Upper lobe of left lung (tissue), 6 donors: ENCODE measurements at regions not wholly inside any gene's neighbourhood (a gene's known extent, or its start where the extent isn't known, plus 50 kb on each side); places are given as distances from the start of the nearest gene placed in this dataset.
"Not testable (repeated sequence)": the region's sequence is repeated elsewhere in the genome, so short reads cannot be mapped to it uniquely, and the experiment has no call there.

Experiments used
- ATAC-seq, 2 donors: fragments of 200-7000 bp; cut with Tn5 transposase; one replicate each; pipeline ENCODE4 v1.9.1; 2022; ENCODE audit warnings: mild to moderate bottlenecking in 2 of 2, moderate library complexity in 2 of 2; ENCODE audit not compliant: low FRiP score in 2 of 2
- DNase-seq, 2 donors: peaks; one replicate each; pipeline ENCODE4 v3.0.0-alpha.2; 2019 to 2020
- H3K27ac ChIP-seq, 4 donors: fragments of 200-600 bp; sonication (generic); one replicate each; pipeline ENCODE4 v1.5.1; 2016 to 2019
- H3K27me3 ChIP-seq, 4 donors: fragments of 200-600 bp; sonication (generic); one replicate each; pipeline ENCODE4 v1.5.1; 2017 to 2019
- H3K36me3 ChIP-seq, 4 donors: fragments of 200-600 bp; sonication (generic); one replicate each; pipeline ENCODE4 v1.5.1; 2016 to 2019
- H3K4me1 ChIP-seq, 4 donors: fragments of 200-600 bp; sonication (generic); one replicate each; pipeline ENCODE4 v1.5.1; 2018 to 2019
- H3K4me3 ChIP-seq, 4 donors: fragments of 200-600 bp; sonication (generic); one replicate each; pipeline ENCODE4 v1.5.1; 2017 to 2019; ENCODE audit warnings: mild to moderate bottlenecking in 2 of 4, moderate library complexity in 1 of 4
- H3K9me3 ChIP-seq, 4 donors: fragments of 200-600 bp; sonication (generic); one replicate each; pipeline ENCODE4 v1.5.1; 2018 to 2019
- EP300 ChIP-seq, 4 donors: sonication (generic); formaldehyde crosslinking; IDR thresholded peaks; one replicate each; pipeline ENCODE4 v1.5.1; 2017; ENCODE audit warnings: antibody characterized with exemption in 4 of 4, control low read depth in 2 of 4
- POLR2A ChIP-seq, 4 donors: fragments of 450-650 bp; IDR thresholded peaks; one replicate each; pipeline ENCODE4 v1.5.1; 2016 to 2017; ENCODE audit warnings: antibody characterized with exemption in 4 of 4, mild to moderate bottlenecking in 2 of 4
- POLR2AphosphoS5 ChIP-seq, 2 donors: sonication (generic); formaldehyde crosslinking; IDR thresholded peaks; one replicate each; pipeline ENCODE4 v1.5.1; 2017; ENCODE audit warnings: antibody characterized with exemption in 2 of 2
- WGBS, 2 donors: methylation state at CpG; one replicate each; pipeline ENCODE4 v1.1.5; 2017 to 2018; 5-methylcytosine and 5-hydroxymethylcytosine counted together
- TF ChIP-seq, protein P1 (sequence below), 6 experiments: fragments of 450-650 bp in 4 of 6; fragments of 200-600 bp in 2 of 6; sonication (generic) in 2 of 6; IDR thresholded peaks; one replicate each; pipeline ENCODE4 v1.5.1; 2016 to 2019; ENCODE audit warnings: antibody characterized with exemption in 6 of 6
- donor health status: DM: no; HTN: no; CAD: no; lungs with moderate emphysema.
- donor health status: DM: no; HTN: yes; CAD: no; lungs with severe emphysema.

DNA sequence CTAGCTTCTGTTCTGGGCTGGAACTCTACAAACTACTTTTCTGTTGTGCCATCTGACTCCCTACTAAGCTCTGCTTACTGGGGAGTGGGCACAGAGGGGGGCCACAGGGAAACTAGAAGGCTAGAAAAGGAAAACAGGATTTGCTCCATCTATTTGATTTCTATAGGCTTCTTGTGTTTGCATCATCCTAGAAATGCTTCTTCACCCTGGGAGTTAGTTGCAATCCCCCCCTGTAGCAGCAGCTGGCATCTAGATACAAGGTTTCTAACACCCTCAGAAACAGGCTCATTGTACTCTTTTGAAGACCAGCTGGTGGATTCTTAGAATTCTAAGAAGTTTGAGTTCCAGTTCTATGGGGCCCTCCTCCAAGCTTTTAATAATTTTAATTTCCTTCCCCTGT is 213.4 kb downstream of the TMA16 start:
- TF ChIP-seq, protein P1, sequence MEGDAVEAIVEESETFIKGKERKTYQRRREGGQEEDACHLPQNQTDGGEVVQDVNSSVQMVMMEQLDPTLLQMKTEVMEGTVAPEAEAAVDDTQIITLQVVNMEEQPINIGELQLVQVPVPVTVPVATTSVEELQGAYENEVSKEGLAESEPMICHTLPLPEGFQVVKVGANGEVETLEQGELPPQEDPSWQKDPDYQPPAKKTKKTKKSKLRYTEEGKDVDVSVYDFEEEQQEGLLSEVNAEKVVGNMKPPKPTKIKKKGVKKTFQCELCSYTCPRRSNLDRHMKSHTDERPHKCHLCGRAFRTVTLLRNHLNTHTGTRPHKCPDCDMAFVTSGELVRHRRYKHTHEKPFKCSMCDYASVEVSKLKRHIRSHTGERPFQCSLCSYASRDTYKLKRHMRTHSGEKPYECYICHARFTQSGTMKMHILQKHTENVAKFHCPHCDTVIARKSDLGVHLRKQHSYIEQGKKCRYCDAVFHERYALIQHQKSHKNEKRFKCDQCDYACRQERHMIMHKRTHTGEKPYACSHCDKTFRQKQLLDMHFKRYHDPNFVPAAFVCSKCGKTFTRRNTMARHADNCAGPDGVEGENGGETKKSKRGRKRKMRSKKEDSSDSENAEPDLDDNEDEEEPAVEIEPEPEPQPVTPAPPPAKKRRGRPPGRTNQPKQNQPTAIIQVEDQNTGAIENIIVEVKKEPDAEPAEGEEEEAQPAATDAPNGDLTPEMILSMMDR (IDR thresholded peaks at IDR 0.05), result no peak
- TF ChIP-seq POLR2A (IDR thresholded peaks at IDR 0.05) (no peak), EP300 (IDR thresholded peaks at IDR 0.05) (no peak), POLR2AphosphoS5 (IDR thresholded peaks at IDR 0.05) (no peak)
- ATAC-seq (no peak), DNase-seq (no peak)
- Histone ChIP-seq H3K4me1 (no peaks in the 10 kb centered on the region), H3K9me3 (no peaks in the 10 kb centered on the region), H3K27me3 (no peaks in the 10 kb centered on the region), H3K4me3 (no peak overlapping the region), H3K36me3 (no peaks in the 10 kb centered on the region), H3K27ac (no peak overlapping the region)

DNA sequence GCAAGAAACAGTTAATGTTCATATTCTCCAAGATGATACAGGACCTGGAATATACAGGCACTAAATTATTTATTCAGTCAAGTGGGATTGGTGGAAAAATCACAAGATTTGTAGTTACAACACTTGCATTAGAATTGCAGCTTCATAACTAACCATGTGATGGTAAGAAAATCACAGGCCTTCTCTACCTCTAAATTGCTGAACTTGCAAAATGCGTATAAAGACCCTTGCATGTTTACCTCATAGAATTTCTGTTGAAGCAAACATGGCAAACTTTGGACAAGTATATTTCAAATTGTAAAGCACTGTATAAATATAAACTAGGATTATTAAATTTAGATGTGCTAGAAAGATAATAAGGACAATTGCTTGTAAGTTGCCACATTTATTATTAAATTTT is 215.1 kb downstream of the TMA16 start:
- DNase-seq (no peak), ATAC-seq (no peak)
- WGBS, 2 donors, result 88 to 92% methylated on average over 1 of the region's 1 CpG
- TF ChIP-seq POLR2A (IDR thresholded peaks at IDR 0.05) (no peak), EP300 (IDR thresholded peaks at IDR 0.05) (no peak), POLR2AphosphoS5 (IDR thresholded peaks at IDR 0.05) (no peak)
- TF ChIP-seq, protein P1 (IDR thresholded peaks at IDR 0.05), result no peak
- Histone ChIP-seq H3K9me3 (no peaks in the 10 kb centered on the region), H3K4me1 (no peaks in the 10 kb centered on the region), H3K36me3 (no peaks in the 10 kb centered on the region), H3K27ac (no peak overlapping the region), H3K27me3 (no peaks in the 10 kb centered on the region), H3K4me3 (no peak overlapping the region)

DNA sequence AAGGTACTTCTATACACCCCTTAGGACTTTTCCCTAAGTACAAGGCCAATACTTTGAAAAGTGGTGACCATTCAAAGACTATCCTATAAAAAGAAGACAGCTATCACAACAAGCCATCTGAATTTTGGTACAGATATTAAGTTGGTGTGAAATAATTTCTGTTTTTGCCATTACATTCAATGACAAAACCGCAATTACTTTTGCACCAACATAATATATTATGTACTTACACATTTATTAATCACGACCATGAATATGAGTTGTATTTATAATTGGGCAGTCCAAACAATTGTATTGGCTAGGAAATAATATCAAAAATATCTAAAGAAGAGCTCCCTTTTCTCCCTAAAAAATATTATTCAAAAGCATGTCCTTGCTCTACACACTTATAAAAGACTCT is 215.7 kb downstream of the TMA16 start:
- ATAC-seq, result no peak
- H3K27me3 ChIP-seq, result no peaks in the 10 kb centered on the region
- 81 to 88% methylated on average over 2 of the region's 2 CpGs for WGBS, 2 donors
- no peaks in the 10 kb centered on the region for H3K9me3 ChIP-seq
- no peaks in the 10 kb centered on the region for H3K36me3 ChIP-seq
- H3K4me1 ChIP-seq, result no peaks in the 10 kb centered on the region
- no peak for DNase-seq
- TF ChIP-seq POLR2A (IDR thresholded peaks at IDR 0.05) (no peak), POLR2AphosphoS5 (IDR thresholded peaks at IDR 0.05) (no peak), EP300 (IDR thresholded peaks at IDR 0.05) (no peak)
- TF ChIP-seq, protein P1 (IDR thresholded peaks at IDR 0.05), result no peak
- H3K4me3 ChIP-seq, result no peak overlapping the region
- H3K27ac ChIP-seq, result no peak overlapping the region

DNA sequence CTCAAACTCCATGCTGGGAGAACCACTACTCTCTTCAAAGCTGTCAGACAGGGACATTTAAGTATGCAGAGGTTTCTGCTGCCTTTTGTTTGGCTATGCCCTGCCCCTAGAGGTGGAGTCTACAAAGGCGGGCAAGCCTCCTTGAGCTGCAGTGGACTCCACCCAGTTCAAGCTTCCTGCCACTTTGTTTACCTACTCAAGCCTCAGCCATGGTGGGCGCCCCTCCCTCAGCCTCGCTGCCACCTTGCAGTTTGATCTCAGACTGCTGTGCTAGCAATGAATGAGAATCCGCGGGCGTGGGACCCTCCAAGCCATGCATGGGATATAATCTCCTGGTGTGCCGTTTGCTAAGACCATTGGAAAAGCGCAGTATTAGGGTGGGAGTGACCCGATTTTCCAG is 230.0 kb downstream of the TMA16 start:
- not testable (repeated sequence) for H3K4me3 ChIP-seq, H3K27me3 ChIP-seq, H3K27ac ChIP-seq, H3K4me1 ChIP-seq, H3K9me3 ChIP-seq, DNase-seq, H3K36me3 ChIP-seq, ATAC-seq
- 93 to 98% methylated on average over 6 to 9 of the region's 9 CpGs for WGBS, 2 donors

DNA sequence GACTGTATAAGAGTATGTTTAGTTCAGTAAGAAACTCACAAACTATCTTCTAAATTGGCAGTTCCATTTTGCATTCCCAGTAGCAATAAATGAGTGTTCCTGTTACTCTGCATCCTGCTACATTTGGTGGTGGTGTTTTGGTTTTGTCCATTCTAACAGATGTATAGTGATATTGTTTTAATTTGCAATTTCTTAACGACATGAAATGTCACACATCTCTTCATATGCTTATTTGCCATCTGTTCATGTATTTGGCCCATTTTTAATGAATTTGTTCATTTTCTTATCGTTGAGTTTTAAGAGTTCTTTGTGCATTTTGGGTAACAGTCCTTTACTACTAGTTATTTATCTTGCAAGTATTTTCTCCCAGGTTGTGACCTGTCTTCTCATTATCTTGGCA is 232.2 kb downstream of the TMA16 start:
- H3K27me3 ChIP-seq, result no peaks in the 10 kb centered on the region
- WGBS, 2 donors, result 68 to 74% methylated on average over 2 of the region's 2 CpGs
- H3K27ac ChIP-seq, result no peak overlapping the region
- no peak overlapping the region for H3K4me3 ChIP-seq
- DNase-seq (no peak), ATAC-seq (no peak)
- no peaks in the 10 kb centered on the region for H3K36me3 ChIP-seq
- H3K9me3 ChIP-seq, result no peaks in the 10 kb centered on the region
- H3K4me1 ChIP-seq, result no peaks in the 10 kb centered on the region
- TF ChIP-seq EP300 (IDR thresholded peaks at IDR 0.05), result no peak
- TF ChIP-seq, protein P1 (IDR thresholded peaks at IDR 0.05), result no peak
- no peak for TF ChIP-seq POLR2A (IDR thresholded peaks at IDR 0.05)
- TF ChIP-seq POLR2AphosphoS5 (IDR thresholded peaks at IDR 0.05), result no peak
